ENCODE measurements at regions not wholly inside any gene's neighbourhood (a gene's known extent, or its start where the extent isn't known, plus 50 kb on each side); places are given as distances from the start of the nearest gene placed in this dataset.

DNA sequence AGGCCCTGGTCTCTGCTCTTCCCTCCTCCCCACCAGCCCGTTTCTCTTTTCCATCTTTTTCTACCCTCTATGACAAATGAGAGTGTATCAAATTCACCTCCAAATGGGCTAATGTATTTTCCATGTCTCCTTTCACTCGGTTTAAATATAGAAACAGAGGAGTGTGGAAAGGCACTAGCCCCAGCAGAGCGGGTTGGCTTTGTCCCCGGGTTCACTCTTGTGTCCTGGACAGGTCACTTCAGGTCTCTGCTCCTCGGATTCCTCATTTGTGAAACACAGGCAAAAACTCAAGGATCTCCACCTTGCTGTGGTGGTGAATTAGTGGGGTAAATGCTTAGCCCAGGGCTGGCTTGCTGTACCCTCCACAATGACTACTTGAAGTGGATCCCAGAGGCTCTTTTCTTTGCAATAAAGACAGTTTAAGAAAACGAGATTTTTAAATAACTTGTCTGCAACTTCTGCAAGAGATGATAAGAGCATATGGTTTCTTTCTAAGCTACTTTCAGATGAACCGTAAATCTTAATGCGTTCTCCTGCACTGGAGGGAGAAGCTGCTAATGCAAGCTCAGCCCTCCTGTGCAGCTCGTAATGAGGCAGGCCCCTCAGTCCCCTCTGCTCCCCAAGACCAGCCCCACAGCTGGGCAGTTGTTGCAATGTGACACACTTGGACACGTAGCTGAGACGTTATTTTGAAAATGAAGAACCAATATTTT is 292.9 kb downstream of the THBS2 start:
- TF ChIP-seq, protein P1, sequence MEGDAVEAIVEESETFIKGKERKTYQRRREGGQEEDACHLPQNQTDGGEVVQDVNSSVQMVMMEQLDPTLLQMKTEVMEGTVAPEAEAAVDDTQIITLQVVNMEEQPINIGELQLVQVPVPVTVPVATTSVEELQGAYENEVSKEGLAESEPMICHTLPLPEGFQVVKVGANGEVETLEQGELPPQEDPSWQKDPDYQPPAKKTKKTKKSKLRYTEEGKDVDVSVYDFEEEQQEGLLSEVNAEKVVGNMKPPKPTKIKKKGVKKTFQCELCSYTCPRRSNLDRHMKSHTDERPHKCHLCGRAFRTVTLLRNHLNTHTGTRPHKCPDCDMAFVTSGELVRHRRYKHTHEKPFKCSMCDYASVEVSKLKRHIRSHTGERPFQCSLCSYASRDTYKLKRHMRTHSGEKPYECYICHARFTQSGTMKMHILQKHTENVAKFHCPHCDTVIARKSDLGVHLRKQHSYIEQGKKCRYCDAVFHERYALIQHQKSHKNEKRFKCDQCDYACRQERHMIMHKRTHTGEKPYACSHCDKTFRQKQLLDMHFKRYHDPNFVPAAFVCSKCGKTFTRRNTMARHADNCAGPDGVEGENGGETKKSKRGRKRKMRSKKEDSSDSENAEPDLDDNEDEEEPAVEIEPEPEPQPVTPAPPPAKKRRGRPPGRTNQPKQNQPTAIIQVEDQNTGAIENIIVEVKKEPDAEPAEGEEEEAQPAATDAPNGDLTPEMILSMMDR (IDR thresholded peaks at IDR 0.05) = no peak
- no peak for TF ChIP-seq POLR2A (IDR thresholded peaks at IDR 0.05)
